ENCODE measurements at regions not wholly inside any gene's neighbourhood (a gene's known extent, or its start where the extent isn't known, plus 50 kb on each side); places are given as distances from the start of the nearest gene placed in this dataset.

- TF ChIP-seq CTCF (conservative IDR thresholded peaks at IDR 0.05 in 1 of 2, IDR thresholded peaks at IDR 0.05 in 1 of 2; ENCODE audit: low read depth in 1 of 2, low read length in 2 of 2) (no peak), EZH2 (IDR thresholded peaks at IDR 0.05; ENCODE audit: low read length, missing control alignments) (no peak)
Measured at GRCh38 chr7:26554952-26555351, 263.3 kb downstream of the SNX10 start.
